Activated T-cell treated with anti-CD3 and anti-CD28 coated beads, Interleukin-2, amount 50 U/mL, for 4 hours (primary cell): ENCODE measurements at regions not wholly inside any gene's neighbourhood (a gene's known extent, or its start where the extent isn't known, plus 50 kb on each side); places are given as distances from the start of the nearest gene placed in this dataset.

Experiments
- ATAC-seq, 2 donors: fragments of 200-7000 bp; cut with Tn5 transposase; one replicate each; pipeline ENCODE4 v1.10.0; 2021
- DNase-seq: peaks from one replicate; pipeline ENCODE4 v3.0.0-alpha.2; 2020
- H3K27me3 Mint-ChIP-seq: one replicate; pipeline ENCODE4 v1.8.0; 2021; ENCODE audit warnings: low read depth, mixed read lengths
- H3K36me3 Mint-ChIP-seq: one replicate; pipeline ENCODE4 v1.8.0; 2022; ENCODE audit warnings: mixed read lengths; ENCODE audit not compliant: insufficient read depth
- H3K4me1 Mint-ChIP-seq: one replicate; pipeline ENCODE4 v1.8.0; 2021; ENCODE audit warnings: low read depth, mixed read lengths
- H3K4me3 Mint-ChIP-seq: one replicate; pipeline ENCODE4 v1.8.0; 2021; ENCODE audit warnings: mild to moderate bottlenecking, moderate library complexity, mixed read lengths
- H3K9me3 Mint-ChIP-seq: one replicate; pipeline ENCODE4 v1.8.0; 2021; ENCODE audit warnings: mixed read lengths

DNA sequence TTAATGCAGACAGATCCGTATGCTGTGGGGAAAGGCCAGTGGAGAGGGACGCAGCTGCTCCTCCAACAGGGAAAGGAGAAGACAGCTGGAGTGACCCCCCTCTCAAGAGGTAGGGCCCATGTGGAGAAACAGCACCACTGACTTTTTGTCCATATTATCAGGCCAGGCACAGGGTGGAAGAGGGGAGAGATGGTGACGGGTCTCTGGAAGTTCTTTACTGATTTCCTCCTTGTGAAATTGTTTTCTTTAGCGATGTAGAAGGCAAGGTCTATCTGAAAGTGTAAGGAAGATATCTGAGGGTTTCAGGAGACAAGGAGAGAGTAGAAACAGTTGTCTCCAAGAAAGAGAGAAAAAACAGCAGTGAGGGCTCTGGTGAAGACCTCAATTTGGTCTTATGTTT, 338.8 kb downstream of the VPS13C start:
- no peak for DNase-seq
- Mint-ChIP-seq H3K27me3 (peaks cover 17% of the 10 kb centered on the region), H3K4me1 (no peaks in the 10 kb centered on the region), H3K36me3 (no peaks in the 10 kb centered on the region), H3K4me3 (no peak overlapping the region), H3K9me3 (no peaks in the 10 kb centered on the region)
- ATAC-seq: no peak

DNA sequence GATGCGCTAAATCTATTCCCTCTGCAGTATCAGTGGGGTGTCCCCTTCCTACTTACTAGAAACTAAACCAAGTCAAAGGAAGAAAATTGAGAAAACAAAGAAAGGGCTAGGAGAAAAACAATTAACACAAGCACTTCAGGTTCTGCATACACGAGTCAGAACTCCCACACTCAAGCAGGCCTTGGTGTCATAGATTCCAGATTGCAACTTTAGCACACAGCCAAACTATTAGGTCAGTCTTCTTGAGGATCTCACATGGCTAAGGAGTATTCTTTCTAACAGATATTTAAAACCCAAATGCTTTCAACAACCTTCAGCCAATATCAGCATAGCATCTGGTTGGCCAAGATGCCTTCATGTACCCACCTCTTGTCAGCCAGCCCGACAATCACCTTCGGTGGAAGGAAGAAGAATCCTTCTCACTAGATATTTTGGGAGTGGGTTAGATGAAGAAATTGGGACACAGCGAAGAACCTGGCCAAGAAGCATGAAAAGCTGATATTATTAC, 340.0 kb downstream of the VPS13C start:
- no peak for ATAC-seq
- no peaks in the 10 kb centered on the region for H3K4me1 Mint-ChIP-seq
- peaks cover 13% of the 10 kb centered on the region for H3K27me3 Mint-ChIP-seq
- H3K4me3 Mint-ChIP-seq: no peak overlapping the region
- DNase-seq: no peak
- H3K36me3 Mint-ChIP-seq: no peaks in the 10 kb centered on the region
- no peaks in the 10 kb centered on the region for H3K9me3 Mint-ChIP-seq

DNA sequence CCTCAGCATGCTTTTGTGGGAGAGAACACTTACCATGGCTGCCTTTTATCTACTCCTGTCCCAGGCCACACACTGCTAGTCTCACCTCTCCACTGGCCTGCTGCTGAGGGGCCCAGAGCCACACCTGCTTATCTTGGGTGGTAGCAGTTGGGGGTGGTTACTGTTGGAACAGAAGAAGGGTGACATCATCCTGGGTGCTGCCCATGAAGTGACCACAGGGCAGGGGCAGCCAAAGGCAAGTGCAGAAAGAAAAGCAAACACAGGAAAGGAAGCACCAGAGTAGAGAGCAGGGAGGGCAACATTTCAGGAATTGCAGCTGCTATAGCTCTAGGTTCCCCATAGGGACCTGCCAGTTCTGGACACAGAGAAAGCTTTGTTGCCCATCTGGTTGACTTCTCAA, 345.2 kb downstream of the VPS13C start:
- no peaks in the 10 kb centered on the region for H3K4me1 Mint-ChIP-seq
- no peak for ATAC-seq
- H3K4me3 Mint-ChIP-seq: no peak overlapping the region
- no peaks in the 10 kb centered on the region for H3K9me3 Mint-ChIP-seq
- DNase-seq: no peak
- H3K27me3 Mint-ChIP-seq: peaks cover 12% of the 10 kb centered on the region
- no peaks in the 10 kb centered on the region for H3K36me3 Mint-ChIP-seq

- ATAC-seq (no peak), DNase-seq (no peak)
- Mint-ChIP-seq H3K4me3 (no peak overlapping the region), H3K9me3 (no peaks in the 10 kb centered on the region), H3K27me3 (peaks cover 7% of the 10 kb centered on the region), H3K36me3 (no peaks in the 10 kb centered on the region), H3K4me1 (no peaks in the 10 kb centered on the region)
These were observed 348.0 kb downstream of the VPS13C start for GRCh38 chr15:61712129-61712759.

- Mint-ChIP-seq H3K27me3 (peaks cover 16% of the 10 kb centered on the region), H3K4me3 (no peak overlapping the region), H3K4me1 (no peaks in the 10 kb centered on the region), H3K9me3 (no peaks in the 10 kb centered on the region), H3K36me3 (no peaks in the 10 kb centered on the region)
- ATAC-seq (no peak), DNase-seq (no peak)
These were observed 357.8 kb downstream of the VPS13C start for GRCh38 chr15:61702224-61703020.

- ATAC-seq (no peak), DNase-seq (no peak)
- no peaks in the 10 kb centered on the region for H3K4me1 Mint-ChIP-seq
- no peaks in the 10 kb centered on the region for H3K9me3 Mint-ChIP-seq
- H3K27me3 Mint-ChIP-seq: peaks cover 21% of the 10 kb centered on the region
- no peaks in the 10 kb centered on the region for H3K36me3 Mint-ChIP-seq
- no peak overlapping the region for H3K4me3 Mint-ChIP-seq
These were observed 358.8 kb downstream of the VPS13C start for GRCh38 chr15:61701455-61701854.

DNA sequence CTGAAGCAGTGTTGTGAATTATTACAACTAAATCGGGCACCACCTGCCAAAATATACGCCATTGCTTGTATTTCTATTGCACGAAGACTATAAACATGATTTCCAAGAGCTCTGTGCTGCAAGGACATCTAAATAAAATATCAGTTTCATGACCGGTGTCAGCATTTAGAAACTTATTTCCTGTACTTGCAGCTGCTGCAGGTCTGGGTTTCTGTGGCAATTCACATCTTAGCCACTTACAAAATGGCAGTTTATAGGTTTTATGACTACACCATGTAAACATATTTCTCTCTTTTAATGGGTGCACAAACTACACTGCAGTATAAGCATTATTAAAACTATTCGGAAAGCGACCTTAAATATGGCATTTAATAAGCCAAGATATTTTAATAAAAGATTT, 359.4 kb downstream of the VPS13C start:
- H3K9me3 Mint-ChIP-seq: no peaks in the 10 kb centered on the region
- H3K36me3 Mint-ChIP-seq: no peaks in the 10 kb centered on the region
- ATAC-seq: no peak
- H3K27me3 Mint-ChIP-seq: peaks cover 21% of the 10 kb centered on the region
- no peak for DNase-seq
- no peak overlapping the region for H3K4me3 Mint-ChIP-seq
- no peaks in the 10 kb centered on the region for H3K4me1 Mint-ChIP-seq

- no peaks in the 10 kb centered on the region for H3K9me3 Mint-ChIP-seq
These were observed 362.5 kb downstream of the VPS13C start for GRCh38 chr15:61697796-61698195.

GRCh38 chr15:61689067-61689466, 371.2 kb downstream of the VPS13C start:
- Mint-ChIP-seq H3K9me3 (peaks cover 5% of the 10 kb centered on the region), H3K4me1 (no peaks in the 10 kb centered on the region), H3K36me3 (no peaks in the 10 kb centered on the region), H3K27me3 (no peaks in the 10 kb centered on the region), H3K4me3 (no peak overlapping the region)
- ATAC-seq (no peak), DNase-seq (no peak)

More at GRCh38 chr15:61697796-61698195, 362.5 kb downstream of the VPS13C start:
- H3K4me3 Mint-ChIP-seq: no peak overlapping the region
- no peak for DNase-seq
- no peaks in the 10 kb centered on the region for H3K4me1 Mint-ChIP-seq
- peaks cover 28% of the 10 kb centered on the region for H3K27me3 Mint-ChIP-seq
- ATAC-seq: no peak
- H3K36me3 Mint-ChIP-seq: no peaks in the 10 kb centered on the region

DNA sequence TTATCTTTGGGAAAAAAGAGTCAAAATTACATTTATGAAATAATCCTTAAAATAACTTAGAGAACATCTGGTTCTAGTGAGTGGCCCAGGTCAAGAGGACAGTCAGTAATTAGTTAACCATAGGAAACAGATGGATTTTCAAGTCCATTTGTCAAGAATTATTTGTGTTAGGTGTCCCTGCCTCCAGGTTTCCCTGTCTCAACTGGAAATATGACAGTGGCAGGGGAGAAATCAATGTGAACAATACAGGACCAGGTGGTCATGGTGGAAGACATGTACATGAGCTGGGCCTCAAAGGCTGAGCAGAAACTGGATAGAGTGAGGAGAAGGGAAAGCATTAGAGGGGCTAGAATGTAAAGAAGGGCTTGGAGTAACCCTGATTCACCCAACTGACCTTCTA, 372.6 kb downstream of the VPS13C start:
- Mint-ChIP-seq H3K4me3 (no peak overlapping the region), H3K27me3 (no peaks in the 10 kb centered on the region), H3K36me3 (no peaks in the 10 kb centered on the region), H3K4me1 (no peaks in the 10 kb centered on the region), H3K9me3 (peaks cover 5% of the 10 kb centered on the region)
- no peak for DNase-seq
- no peak for ATAC-seq

DNA sequence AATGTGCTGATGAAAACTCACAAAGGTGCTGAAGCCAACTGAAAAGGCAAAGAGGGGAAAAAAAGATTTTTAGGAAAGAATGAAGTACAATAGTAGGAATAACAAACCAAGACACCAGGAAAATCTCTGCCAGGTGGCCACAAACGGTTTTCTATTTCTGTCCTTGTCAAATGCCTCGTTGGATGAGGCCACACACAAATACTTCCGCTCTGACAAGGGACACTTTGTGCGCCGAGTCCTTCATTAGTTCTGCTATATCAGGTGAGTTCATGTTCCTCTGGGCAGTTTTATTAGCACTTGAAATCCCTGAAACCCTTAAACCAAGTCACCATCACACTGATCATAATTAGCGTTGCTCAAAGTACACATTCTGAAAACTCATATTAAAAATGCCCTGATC, 373.1 kb downstream of the VPS13C start:
- Mint-ChIP-seq H3K4me3 (no peak overlapping the region), H3K27me3 (no peaks in the 10 kb centered on the region)

GRCh38 chr15:61685971-61686370, 374.3 kb downstream of the VPS13C start:
- peaks cover 6% of the 10 kb centered on the region for H3K27me3 Mint-ChIP-seq
- DNase-seq (no peak), ATAC-seq (no peak)
- no peaks in the 10 kb centered on the region for H3K4me1 Mint-ChIP-seq
- H3K4me3 Mint-ChIP-seq: no peak overlapping the region
- peaks cover 5% of the 10 kb centered on the region for H3K9me3 Mint-ChIP-seq
- no peaks in the 10 kb centered on the region for H3K36me3 Mint-ChIP-seq

More for the DNA sequence above, 373.1 kb downstream of the VPS13C start:
- ATAC-seq: no peak
- H3K4me1 Mint-ChIP-seq: no peaks in the 10 kb centered on the region
- no peaks in the 10 kb centered on the region for H3K36me3 Mint-ChIP-seq
- peaks cover 5% of the 10 kb centered on the region for H3K9me3 Mint-ChIP-seq
- DNase-seq: no peak

GRCh38 chr15:61685534-61685933, 374.7 kb downstream of the VPS13C start:
- Mint-ChIP-seq H3K36me3 (no peaks in the 10 kb centered on the region), H3K27me3 (peaks cover 7% of the 10 kb centered on the region), H3K9me3 (peaks cover 5% of the 10 kb centered on the region), H3K4me1 (no peaks in the 10 kb centered on the region), H3K4me3 (no peak overlapping the region)
- DNase-seq: no peak
- ATAC-seq: no peak

GRCh38 chr15:61684749-61685467, 375.3 kb downstream of the VPS13C start:
- H3K9me3 Mint-ChIP-seq: peaks cover 5% of the 10 kb centered on the region
- H3K4me1 Mint-ChIP-seq: no peaks in the 10 kb centered on the region
- H3K27me3 Mint-ChIP-seq: peaks cover 7% of the 10 kb centered on the region
- H3K4me3 Mint-ChIP-seq: no peak overlapping the region
- no peak for ATAC-seq
- no peak for DNase-seq
- H3K36me3 Mint-ChIP-seq: no peaks in the 10 kb centered on the region
